ENCODE measurements at regions not wholly inside any gene's neighbourhood (a gene's known extent, or its start where the extent isn't known, plus 50 kb on each side); places are given as distances from the start of the nearest gene placed in this dataset.

DNA sequence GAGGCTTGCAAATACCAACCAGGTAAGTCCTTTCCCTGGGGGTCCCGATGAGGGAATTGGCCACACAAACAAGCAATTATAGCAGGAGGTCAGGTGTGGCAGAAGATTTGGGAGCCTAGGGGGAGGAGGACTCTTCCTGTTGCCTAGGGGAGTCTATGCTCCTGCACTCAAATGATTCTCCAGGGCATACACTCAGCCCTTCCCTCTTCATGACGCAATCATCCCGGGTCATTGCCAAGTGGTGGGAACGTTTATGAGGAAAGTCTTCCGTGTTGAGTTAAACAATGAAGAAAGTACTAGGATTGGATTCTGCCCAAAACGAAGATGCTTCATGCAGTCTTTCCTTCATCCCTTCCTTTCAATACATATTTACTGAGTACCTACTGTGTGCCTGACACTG is 186.5 kb upstream of the TSHZ2 start:
- DNase-seq (ENCODE audit: low spot score) (no peak), FAIRE-seq (no peak), ATAC-seq (no peak)
- no peak for TF ChIP-seq EP300 (IDR thresholded peaks at IDR 0.05; ENCODE audit: low read depth in 2 of 2, low read length in 2 of 2)
- TF ChIP-seq EP300 (CRISPR knock-in tag; IDR thresholded peaks at IDR 0.05; ENCODE audit: borderline replicate concordance) = no peak
- TF ChIP-seq ZNF44 (CRISPR knock-in tag; IDR thresholded peaks at IDR 0.05) = no peak
- peak; percentile 85 for TF ChIP-seq CEBPB (IDR thresholded peaks at IDR 0.05; ENCODE audit: borderline replicate concordance, low read depth, low read length)
- peak; percentile 57 for TF ChIP-seq ATF7 (IDR thresholded peaks at IDR 0.05)
- TF ChIP-seq ATF7 (CRISPR knock-in tag; IDR thresholded peaks at IDR 0.05) = no peak
- TF ChIP-seq TERF1 (CRISPR knock-in tag; IDR thresholded peaks at IDR 0.05) = no peak
- no peak for TF ChIP-seq ATF2 (CRISPR knock-in tag; IDR thresholded peaks at IDR 0.05)
- TF ChIP-seq ZEB1 (IDR thresholded peaks at IDR 0.05; ENCODE audit: insufficient replicate concordance, low read depth) = no peak
- TF ChIP-seq, protein P1, sequence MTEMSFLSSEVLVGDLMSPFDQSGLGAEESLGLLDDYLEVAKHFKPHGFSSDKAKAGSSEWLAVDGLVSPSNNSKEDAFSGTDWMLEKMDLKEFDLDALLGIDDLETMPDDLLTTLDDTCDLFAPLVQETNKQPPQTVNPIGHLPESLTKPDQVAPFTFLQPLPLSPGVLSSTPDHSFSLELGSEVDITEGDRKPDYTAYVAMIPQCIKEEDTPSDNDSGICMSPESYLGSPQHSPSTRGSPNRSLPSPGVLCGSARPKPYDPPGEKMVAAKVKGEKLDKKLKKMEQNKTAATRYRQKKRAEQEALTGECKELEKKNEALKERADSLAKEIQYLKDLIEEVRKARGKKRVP (CRISPR knock-in tag; IDR thresholded peaks at IDR 0.05) = peak in 1 of 2 experiments; percentile 82; a peak in 2 of 4 replicates
- no peak for TF ChIP-seq POGK (CRISPR knock-in tag; conservative IDR thresholded peaks at IDR 0.05)
- TF ChIP-seq ZNF260 (CRISPR knock-in tag; IDR thresholded peaks at IDR 0.05; ENCODE audit: borderline replicate concordance, low read depth) = no peak
- TF ChIP-seq, protein P2, sequence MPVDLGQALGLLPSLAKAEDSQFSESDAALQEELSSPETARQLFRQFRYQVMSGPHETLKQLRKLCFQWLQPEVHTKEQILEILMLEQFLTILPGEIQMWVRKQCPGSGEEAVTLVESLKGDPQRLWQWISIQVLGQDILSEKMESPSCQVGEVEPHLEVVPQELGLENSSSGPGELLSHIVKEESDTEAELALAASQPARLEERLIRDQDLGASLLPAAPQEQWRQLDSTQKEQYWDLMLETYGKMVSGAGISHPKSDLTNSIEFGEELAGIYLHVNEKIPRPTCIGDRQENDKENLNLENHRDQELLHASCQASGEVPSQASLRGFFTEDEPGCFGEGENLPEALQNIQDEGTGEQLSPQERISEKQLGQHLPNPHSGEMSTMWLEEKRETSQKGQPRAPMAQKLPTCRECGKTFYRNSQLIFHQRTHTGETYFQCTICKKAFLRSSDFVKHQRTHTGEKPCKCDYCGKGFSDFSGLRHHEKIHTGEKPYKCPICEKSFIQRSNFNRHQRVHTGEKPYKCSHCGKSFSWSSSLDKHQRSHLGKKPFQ (CRISPR knock-in tag; IDR thresholded peaks at IDR 0.05; ENCODE audit: insufficient replicate concordance) = no peak
- no peak for TF ChIP-seq ZNF570 (CRISPR knock-in tag; IDR thresholded peaks at IDR 0.05; ENCODE audit: borderline replicate concordance)
- no peak for TF ChIP-seq HMG20B (CRISPR knock-in tag; conservative IDR thresholded peaks at IDR 0.05)
- peak; percentile 35; the same call in 1 of the 2 replicates for TF ChIP-seq CEBPG (CRISPR knock-in tag; IDR thresholded peaks at IDR 0.05)
- TF ChIP-seq ZBTB7B (CRISPR knock-in tag; IDR thresholded peaks at IDR 0.05) = no peak
- in situ Hi-C loops (cut with HindIII; ENCODE audit: extremely low pct_ligation_motif_present, low pct_unique_long_range_greater_than_20kb) (no loop called here), intact Hi-C loops (cut with micrococcal nuclease; ENCODE audit: unreplicated experiment) (no loop called here)
- Histone ChIP-seq H4K20me1 (ENCODE audit: insufficient read depth, low read length) (no peaks in the 10 kb centered on the region), H3K79me2 (ENCODE audit: insufficient read depth, low read length) (no peaks in the 10 kb centered on the region), H3K4me3 (replicated peaks in 1 of 3; ENCODE audit: insufficient read depth in 1 of 3, low read depth in 2 of 3, low read length in 3 of 3) (no peak overlapping the region), H3K27ac (ENCODE audit: extremely low read length, insufficient read depth, low read length) (no peak overlapping the region), H3K9ac (ENCODE audit: insufficient read depth, low read depth, low read length) (no peak overlapping the region), H2AFZ (ENCODE audit: low read length) (no peak overlapping the region), H3K9me3 (ENCODE audit: low read length) (peaks cover 8% of the 10 kb centered on the region; the same call in 1 of the 2 replicates), H3K4me2 (ENCODE audit: low read depth, low read length) (no peak overlapping the region), H3K27me3 (ENCODE audit: control insufficient read depth in 1 of 2, insufficient read depth in 2 of 2, low read length in 2 of 2) (no peaks in the 10 kb centered on the region), H3K4me1 (ENCODE audit: insufficient read depth, low read length) (no peaks in the 10 kb centered on the region), H3K36me3 (replicated peaks in 1 of 2; ENCODE audit: control insufficient read depth in 1 of 2, insufficient read depth in 2 of 2, low read length in 2 of 2) (no peaks in the 10 kb centered on the region)
- ChIA-PET POLR2A (no interaction called here), CTCF (ENCODE audit: low intra/inter-chr PET ratio, low total read pairs) (no interaction called here)
- 6% methylated on average over 6 of the region's 6 CpGs for WGBS (ENCODE audit: low lambda C conversion rate)
- no TSS peak for BruUV-seq (replicated peaks)
